ENCODE measurements at regions not wholly inside any gene's neighbourhood (a gene's known extent, or its start where the extent isn't known, plus 50 kb on each side); places are given as distances from the start of the nearest gene placed in this dataset.
A peak's percentile ranks its signal among the peaks of the same experiment; 100 is the strongest.
"Not testable (repeated sequence)": the region's sequence is repeated elsewhere in the genome, so short reads cannot be mapped to it uniquely, and the experiment has no call there.

DNA sequence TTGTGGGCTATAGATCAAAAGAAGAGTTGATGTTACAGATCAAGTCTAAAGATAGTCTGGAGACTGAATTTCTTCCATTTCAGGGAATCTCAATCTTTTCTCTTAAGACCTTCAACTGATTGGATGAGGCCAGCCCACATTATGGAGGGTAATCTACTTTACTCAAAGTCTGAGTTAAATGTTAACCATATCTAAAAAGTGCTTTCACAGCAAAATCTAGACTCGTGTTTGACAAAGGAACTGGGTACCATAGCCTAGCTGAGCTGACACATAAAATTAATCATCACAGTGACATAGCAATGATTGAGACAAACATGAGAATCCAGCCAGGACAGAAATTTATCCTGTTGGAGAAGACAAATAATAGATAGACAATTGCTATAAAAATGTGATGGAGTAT, 407.9 kb upstream of the GRM7 start:
- Histone ChIP-seq H3K4me1 (peaks cover 0 to 3% (median 0%) of the 10 kb centered on the region in 4 donors), H3K27me3 (no peaks in the 10 kb centered on the region), H3K4me3 (no peak overlapping the region), H3K9me3 (no peaks in the 10 kb centered on the region), H3K27ac (no peak overlapping the region), H3K36me3 (no peaks in the 10 kb centered on the region)
- ATAC-seq (ENCODE audit: low FRiP score in 2 of 2), result no peak
- no peak for TF ChIP-seq POLR2A (IDR thresholded peaks at IDR 0.05)
- TF ChIP-seq POLR2AphosphoS5 (IDR thresholded peaks at IDR 0.05), result no peak
- no peak for TF ChIP-seq EP300 (IDR thresholded peaks at IDR 0.05)
- TF ChIP-seq, protein P1, sequence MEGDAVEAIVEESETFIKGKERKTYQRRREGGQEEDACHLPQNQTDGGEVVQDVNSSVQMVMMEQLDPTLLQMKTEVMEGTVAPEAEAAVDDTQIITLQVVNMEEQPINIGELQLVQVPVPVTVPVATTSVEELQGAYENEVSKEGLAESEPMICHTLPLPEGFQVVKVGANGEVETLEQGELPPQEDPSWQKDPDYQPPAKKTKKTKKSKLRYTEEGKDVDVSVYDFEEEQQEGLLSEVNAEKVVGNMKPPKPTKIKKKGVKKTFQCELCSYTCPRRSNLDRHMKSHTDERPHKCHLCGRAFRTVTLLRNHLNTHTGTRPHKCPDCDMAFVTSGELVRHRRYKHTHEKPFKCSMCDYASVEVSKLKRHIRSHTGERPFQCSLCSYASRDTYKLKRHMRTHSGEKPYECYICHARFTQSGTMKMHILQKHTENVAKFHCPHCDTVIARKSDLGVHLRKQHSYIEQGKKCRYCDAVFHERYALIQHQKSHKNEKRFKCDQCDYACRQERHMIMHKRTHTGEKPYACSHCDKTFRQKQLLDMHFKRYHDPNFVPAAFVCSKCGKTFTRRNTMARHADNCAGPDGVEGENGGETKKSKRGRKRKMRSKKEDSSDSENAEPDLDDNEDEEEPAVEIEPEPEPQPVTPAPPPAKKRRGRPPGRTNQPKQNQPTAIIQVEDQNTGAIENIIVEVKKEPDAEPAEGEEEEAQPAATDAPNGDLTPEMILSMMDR (IDR thresholded peaks at IDR 0.05), result no peak
- no peak for DNase-seq
- 64 to 67% methylated on average over 1 of the region's 1 CpG for WGBS, 2 donors

DNA sequence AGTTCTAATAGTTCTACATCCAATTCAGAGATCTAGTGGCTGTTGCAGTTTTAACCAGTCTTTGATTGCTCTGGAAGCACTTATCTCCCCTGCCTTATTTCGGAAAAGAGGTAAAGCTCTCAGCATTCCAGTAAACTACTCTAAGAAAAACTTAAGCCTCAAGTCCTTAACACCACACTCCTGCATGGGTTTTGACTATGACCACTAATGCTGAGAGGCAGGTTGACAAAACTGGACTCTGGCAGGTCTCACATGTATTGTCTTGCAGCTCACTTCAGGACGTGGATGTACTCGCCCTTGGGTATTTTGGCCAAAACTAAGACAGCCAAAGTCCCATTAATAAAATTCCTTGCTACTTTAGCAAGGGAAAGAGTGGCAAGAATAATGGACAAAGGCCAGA, 405.9 kb upstream of the GRM7 start:
- 64 to 82% methylated on average over 3 of the region's 3 CpGs for WGBS, 2 donors
- H3K4me1 ChIP-seq, result peaks cover 0 to 3% (median 0%) of the 10 kb centered on the region in 4 donors

DNA sequence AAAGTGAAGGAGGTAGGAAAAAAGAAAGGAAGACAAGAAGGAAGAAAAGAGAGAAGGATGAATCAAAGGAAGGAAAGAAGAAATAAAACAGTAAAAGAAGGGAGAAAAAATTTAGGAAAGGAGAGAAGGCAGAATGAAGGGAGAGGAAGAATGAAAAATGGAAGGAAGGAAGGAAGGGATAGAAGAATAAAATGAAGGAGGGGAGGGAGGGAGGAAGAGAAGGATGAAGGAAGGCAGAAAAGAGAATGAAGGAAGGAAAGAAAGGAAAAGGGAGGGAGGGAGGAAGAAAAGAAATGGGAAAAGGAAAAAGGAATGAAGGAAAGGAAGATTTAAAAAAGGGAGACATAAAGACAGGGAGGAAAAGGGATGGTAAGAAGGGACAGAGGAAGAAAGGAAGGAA, 393.7 kb upstream of the GRM7 start:
- Histone ChIP-seq H3K27ac (no peak overlapping the region), H3K9me3 (no peaks in the 10 kb centered on the region), H3K4me3 (no peak overlapping the region), H3K27me3 (no peaks in the 10 kb centered on the region), H3K4me1 (no peaks in the 10 kb centered on the region), H3K36me3 (no peaks in the 10 kb centered on the region)
- ATAC-seq (ENCODE audit: low FRiP score in 2 of 2) (no peak), DNase-seq (no peak)
- no peak for TF ChIP-seq EP300 (IDR thresholded peaks at IDR 0.05)
- TF ChIP-seq, protein P1 (IDR thresholded peaks at IDR 0.05), result no peak
- TF ChIP-seq POLR2AphosphoS5 (IDR thresholded peaks at IDR 0.05), result no peak
- no peak for TF ChIP-seq POLR2A (IDR thresholded peaks at IDR 0.05)

More for the DNA sequence above, 405.9 kb upstream of the GRM7 start:
- TF ChIP-seq POLR2A (IDR thresholded peaks at IDR 0.05), result no peak
- TF ChIP-seq EP300 (IDR thresholded peaks at IDR 0.05), result no peak
- no peak for TF ChIP-seq POLR2AphosphoS5 (IDR thresholded peaks at IDR 0.05)
- TF ChIP-seq, protein P1 (IDR thresholded peaks at IDR 0.05), result no peak
- DNase-seq (no peak), ATAC-seq (ENCODE audit: low FRiP score in 2 of 2) (peak in 1 of 2 donors; percentile 79)
- H3K27me3 ChIP-seq, result no peaks in the 10 kb centered on the region
- H3K9me3 ChIP-seq, result no peaks in the 10 kb centered on the region
- H3K36me3 ChIP-seq, result no peaks in the 10 kb centered on the region
- H3K4me3 ChIP-seq, result no peak overlapping the region
- H3K27ac ChIP-seq, result no peak overlapping the region

DNA sequence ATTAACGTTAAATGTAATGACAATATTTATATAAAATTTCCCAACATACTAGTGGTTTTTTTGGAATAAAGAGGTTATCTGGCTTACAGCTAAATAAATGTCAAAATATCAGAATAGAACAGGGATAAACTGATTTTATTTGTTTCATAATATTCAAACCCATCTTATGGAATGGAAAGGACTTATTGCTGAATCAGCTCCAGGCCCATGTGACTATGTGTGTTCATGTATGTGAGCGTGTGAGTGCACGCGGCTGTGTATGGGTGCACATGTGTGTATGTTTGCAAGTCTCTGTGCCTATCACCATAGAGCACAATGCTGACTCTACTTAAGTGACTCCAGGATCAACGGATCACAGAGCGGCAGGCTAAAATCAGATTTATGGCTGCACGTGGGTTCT, 392.3 kb upstream of the GRM7 start:
- DNase-seq, result no peak
- Histone ChIP-seq H3K9me3 (no peaks in the 10 kb centered on the region), H3K4me1 (no peaks in the 10 kb centered on the region), H3K27me3 (no peaks in the 10 kb centered on the region), H3K4me3 (no peak overlapping the region), H3K27ac (no peak overlapping the region), H3K36me3 (no peaks in the 10 kb centered on the region)
- no peak for ATAC-seq (ENCODE audit: low FRiP score in 2 of 2)
- TF ChIP-seq EP300 (IDR thresholded peaks at IDR 0.05) (no peak), POLR2AphosphoS5 (IDR thresholded peaks at IDR 0.05) (no peak), POLR2A (IDR thresholded peaks at IDR 0.05) (no peak)
- TF ChIP-seq, protein P1 (IDR thresholded peaks at IDR 0.05), result no peak
- 84 to 91% methylated on average over 7 of the region's 7 CpGs for WGBS, 2 donors

DNA sequence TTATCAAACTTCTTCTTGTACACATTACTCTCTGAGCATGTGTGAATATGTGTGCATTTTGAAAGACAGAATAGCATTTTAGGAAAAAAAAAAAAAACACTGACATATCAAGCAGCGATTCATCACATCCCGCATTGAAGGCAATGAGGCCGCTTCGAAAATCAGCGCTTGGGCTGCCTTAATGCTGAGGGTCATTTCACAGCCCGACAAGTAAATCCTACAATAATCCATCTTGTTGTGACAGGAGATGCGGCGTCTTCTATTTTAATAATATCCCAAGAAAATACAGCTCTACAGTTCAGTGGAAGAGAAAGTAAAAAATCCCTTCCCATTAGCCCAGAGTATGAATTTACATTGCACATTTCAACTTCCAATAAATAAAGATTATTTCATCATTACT, 389.2 kb upstream of the GRM7 start:
- TF ChIP-seq EP300 (IDR thresholded peaks at IDR 0.05) (no peak), POLR2A (IDR thresholded peaks at IDR 0.05) (no peak), POLR2AphosphoS5 (IDR thresholded peaks at IDR 0.05) (no peak)
- TF ChIP-seq, protein P1 (IDR thresholded peaks at IDR 0.05), result no peak
- Histone ChIP-seq H3K9me3 (no peaks in the 10 kb centered on the region), H3K4me3 (no peak overlapping the region), H3K36me3 (no peaks in the 10 kb centered on the region), H3K27me3 (no peaks in the 10 kb centered on the region), H3K4me1 (no peaks in the 10 kb centered on the region), H3K27ac (no peak overlapping the region)
- ATAC-seq (ENCODE audit: low FRiP score in 2 of 2) (no peak), DNase-seq (no peak)
- 63 to 80% methylated on average over 8 of the region's 8 CpGs for WGBS, 2 donors

DNA sequence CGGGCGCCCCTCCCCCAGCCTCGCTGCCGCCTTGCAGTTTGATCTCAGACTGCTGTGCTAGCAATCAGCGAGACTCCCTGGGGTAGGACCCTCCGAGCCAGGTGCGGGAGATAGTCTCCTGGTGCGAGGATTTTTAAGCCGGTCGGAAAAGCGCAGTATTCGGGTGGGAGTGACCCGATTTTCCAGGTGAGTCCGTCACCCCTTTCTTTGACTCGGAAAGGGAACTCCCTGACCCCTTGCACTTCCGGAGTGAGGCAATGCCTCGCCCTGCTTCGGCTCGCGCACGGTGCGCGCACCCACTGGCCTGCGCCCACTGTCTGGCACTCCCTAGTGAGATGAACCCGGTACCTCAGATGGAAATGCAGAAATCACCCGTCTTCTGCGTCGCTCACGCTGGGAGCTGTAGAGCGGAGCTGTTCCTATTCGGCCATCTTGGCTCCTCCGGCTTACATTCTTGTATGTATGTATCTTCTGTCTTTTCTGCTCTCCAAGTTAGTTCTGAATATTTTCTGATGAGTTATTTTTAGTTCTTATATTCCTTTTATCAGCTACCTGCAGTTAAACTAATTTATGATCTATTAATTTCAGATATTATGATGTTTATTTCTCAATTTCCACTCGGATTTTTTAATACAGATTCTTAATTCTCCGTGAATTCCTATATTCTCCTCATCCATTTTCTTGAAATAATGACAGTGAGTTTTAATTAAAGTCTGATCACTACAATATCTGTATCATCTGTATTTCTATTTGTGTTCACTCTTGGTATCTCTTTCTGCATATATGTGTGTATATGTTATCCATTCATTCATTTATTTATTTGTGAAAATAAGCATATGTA, 370.2 kb upstream of the GRM7 start:
- 86 to 91% methylated on average over 30 to 34 of the region's 34 CpGs for WGBS, 2 donors
- DNase-seq, result peak in 1 of 2 donors; percentile 15
- not testable (repeated sequence) for H3K4me3 ChIP-seq; H3K27ac ChIP-seq; H3K4me1 ChIP-seq; H3K27me3 ChIP-seq; H3K36me3 ChIP-seq; ATAC-seq (ENCODE audit: low FRiP score in 2 of 2); H3K9me3 ChIP-seq
